Transverse colon (tissue), 3 donors: ENCODE measurements at regions not wholly inside any gene's neighbourhood (a gene's known extent, or its start where the extent isn't known, plus 50 kb on each side); places are given as distances from the start of the nearest gene placed in this dataset.

Experiments used
- POLR2A ChIP-seq: fragments of 450-650 bp; IDR thresholded peaks from one replicate; pipeline ENCODE4 v1.6.1; 2016; ENCODE audit warnings: antibody characterized with exemption, mild to moderate bottlenecking, moderate library complexity
- TF ChIP-seq, protein P1 (sequence below), 5 experiments: fragments of 200-600 bp in 3 of 5; fragments of 450-650 bp in 2 of 5; sonication (generic) in 3 of 5; IDR thresholded peaks; 1 replicate in 2 of 5; 2 replicates in 3 of 5; pipeline ENCODE4 v1.5.1; 2016 to 2017; ENCODE audit warnings: antibody characterized with exemption in 5 of 5, inconsistent platforms in 3 of 5, mild to moderate bottlenecking in 2 of 5, moderate library complexity in 1 of 5

DNA sequence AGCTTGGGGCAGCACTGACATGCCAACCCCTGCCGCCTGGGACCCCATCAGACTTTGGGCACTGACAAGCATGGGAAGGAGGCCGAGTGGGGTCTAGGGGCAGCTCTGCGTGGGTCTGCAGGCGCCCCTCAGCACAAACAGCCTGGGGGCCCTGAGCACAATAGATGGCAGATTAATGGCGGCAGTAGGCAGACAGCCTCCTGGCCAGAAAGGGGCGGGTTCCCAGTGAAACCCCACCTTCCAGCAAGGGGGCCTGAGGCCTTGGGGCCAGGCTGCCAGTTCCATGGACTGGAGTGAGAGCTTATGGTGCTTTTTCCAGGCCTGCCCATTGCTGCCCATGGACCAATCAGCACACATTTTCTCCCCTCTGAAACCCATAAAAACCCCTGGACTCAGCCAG, 2031.2 kb downstream of the EFNA5 start:
- TF ChIP-seq, protein P1, sequence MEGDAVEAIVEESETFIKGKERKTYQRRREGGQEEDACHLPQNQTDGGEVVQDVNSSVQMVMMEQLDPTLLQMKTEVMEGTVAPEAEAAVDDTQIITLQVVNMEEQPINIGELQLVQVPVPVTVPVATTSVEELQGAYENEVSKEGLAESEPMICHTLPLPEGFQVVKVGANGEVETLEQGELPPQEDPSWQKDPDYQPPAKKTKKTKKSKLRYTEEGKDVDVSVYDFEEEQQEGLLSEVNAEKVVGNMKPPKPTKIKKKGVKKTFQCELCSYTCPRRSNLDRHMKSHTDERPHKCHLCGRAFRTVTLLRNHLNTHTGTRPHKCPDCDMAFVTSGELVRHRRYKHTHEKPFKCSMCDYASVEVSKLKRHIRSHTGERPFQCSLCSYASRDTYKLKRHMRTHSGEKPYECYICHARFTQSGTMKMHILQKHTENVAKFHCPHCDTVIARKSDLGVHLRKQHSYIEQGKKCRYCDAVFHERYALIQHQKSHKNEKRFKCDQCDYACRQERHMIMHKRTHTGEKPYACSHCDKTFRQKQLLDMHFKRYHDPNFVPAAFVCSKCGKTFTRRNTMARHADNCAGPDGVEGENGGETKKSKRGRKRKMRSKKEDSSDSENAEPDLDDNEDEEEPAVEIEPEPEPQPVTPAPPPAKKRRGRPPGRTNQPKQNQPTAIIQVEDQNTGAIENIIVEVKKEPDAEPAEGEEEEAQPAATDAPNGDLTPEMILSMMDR (IDR thresholded peaks at IDR 0.05), result no peak
- TF ChIP-seq POLR2A, result no peak
